ENCODE measurements at regions not wholly inside any gene's neighbourhood (a gene's known extent, or its start where the extent isn't known, plus 50 kb on each side); places are given as distances from the start of the nearest gene placed in this dataset.
A peak's percentile ranks its signal among the peaks of the same experiment; 100 is the strongest.

DNA sequence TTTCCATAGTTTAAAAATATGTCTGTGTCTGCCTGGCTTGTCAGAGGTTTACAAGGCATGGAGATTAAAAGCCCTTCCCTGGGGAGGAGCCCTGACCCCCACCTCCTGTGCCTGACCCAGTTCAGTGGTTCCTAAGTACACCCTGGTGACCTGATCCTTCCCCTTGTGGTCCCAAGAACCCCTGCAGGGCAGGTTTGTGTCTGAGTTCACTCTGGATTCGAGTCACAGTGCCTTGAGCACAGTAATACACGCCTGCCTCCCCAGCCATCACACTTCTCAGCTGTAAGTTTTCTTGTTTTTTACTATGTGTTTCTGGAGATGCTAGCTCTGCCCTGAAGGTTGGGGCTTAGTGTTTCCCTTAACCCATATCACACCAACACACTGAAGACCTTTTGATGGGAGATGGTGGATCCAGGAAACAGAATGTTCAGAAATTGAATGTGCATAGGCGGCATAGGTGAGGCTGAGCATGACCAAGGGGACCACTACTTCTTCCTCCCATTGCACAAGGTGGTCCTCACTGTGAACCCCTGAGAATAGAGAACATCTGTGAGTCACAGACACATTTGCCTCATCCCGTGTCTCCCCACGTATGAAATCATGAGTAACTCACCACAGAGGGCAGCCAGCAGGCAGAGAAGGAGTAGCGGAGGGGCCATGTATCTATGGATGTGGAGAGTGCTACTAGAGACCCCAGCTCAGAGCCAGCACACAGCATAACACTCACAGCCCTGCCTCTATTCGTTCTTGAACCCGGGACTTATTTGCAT, 962.9 kb downstream of the TMEM121 start:
- H3K27ac ChIP-seq: no peak overlapping the region
- no peak for TF ChIP-seq CTCF (conservative IDR thresholded peaks at IDR 0.05)

DNA sequence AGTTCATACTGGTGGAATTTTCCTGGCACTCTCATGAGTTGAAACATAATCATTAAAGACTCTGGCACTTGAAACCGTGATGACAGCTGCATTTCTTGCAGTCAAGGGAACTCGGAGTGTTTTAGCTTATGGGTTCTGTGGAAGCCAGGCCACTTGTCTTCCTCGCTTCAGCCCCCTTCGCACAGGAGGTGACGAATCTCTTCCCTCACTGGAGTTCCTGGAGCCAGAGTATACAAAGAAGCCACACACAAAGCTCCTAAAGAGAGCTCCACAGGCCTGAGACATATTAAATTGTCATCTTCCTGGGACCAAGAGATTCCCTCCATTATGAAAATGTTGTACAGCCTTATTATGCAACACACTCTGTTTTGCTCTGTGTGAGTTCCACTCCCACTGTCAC, 964.1 kb downstream of the TMEM121 start:
- TF ChIP-seq CTCF (conservative IDR thresholded peaks at IDR 0.05): no peak
- H3K27ac ChIP-seq: no peak overlapping the region

DNA sequence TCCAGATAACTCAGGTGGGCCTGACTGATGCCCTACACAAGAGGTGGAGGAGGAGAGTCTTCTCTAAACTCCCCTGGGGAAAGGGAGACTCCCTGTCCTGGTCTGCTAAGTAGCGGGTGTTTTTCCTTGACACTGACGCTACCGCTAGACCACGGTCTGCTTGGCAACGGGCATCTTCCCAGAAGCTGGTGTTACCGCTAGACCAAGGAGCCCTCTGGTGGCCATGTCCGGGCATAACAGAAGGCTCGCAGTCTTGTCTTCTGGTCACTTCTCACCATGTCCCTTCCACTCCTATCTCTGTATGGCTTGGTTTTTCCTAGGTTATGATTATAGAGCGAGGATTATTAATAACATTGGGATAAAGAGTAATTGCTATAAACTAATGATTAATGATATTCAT, 965.5 kb downstream of the TMEM121 start:
- TF ChIP-seq CTCF (conservative IDR thresholded peaks at IDR 0.05): 0 out of 2 replicates have a peak, but pooled peaks have one; percentile 11
- H3K27ac ChIP-seq: no peak overlapping the region

- H3K27ac ChIP-seq: no peak overlapping the region
- no peak for TF ChIP-seq CTCF (conservative IDR thresholded peaks at IDR 0.05)
These were observed 967.8 kb downstream of the TMEM121 start for GRCh38 chr14:106493962-106494823.

DNA sequence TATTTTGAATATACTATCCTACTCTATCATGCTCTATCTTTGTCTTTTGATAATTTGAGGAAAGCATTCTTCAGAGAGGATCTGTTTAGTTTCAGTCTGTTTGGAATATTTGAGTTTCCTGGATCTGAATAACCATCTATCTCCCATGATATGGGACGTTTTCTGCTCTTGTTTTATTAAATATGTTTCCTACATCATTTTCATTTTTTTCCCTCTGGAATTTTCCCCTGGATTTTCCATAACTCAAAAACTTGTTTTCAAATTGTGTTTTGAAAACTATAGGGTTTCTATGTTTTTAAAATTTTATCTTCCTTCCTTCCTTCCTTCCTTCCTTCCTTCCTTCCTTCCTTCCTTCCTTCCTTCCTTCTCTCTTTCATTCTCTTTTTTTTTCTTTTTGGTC, 974.2 kb downstream of the TMEM121 start:
- no peak for TF ChIP-seq CTCF (conservative IDR thresholded peaks at IDR 0.05)

DNA sequence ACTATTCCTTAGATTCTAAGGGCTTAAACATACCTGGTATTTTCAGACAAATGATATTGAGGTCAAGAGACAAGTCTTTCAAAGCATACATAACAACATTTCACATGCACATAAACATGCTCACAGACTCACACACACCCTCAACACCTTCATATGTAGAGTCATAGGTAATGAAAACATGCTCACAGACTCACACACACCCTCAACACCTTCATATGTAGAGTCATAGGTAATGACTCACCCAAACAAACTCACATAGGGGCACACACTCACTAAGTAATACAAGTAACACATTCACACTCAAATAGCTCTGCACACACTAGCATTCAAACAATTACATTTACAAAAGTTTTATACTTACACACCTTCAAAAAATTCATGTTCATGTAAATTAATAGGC, 975.5 kb downstream of the TMEM121 start:
- no peak overlapping the region for H3K27ac ChIP-seq

More for the DNA sequence above, 974.2 kb downstream of the TMEM121 start:
- H3K27ac ChIP-seq: no peak overlapping the region

More for the DNA sequence above, 975.5 kb downstream of the TMEM121 start:
- no peak for TF ChIP-seq CTCF (conservative IDR thresholded peaks at IDR 0.05)

Data from VCaP (cell line).